Lower lobe of right lung (tissue), 2 donors: ENCODE measurements at regions not wholly inside any gene's neighbourhood (a gene's known extent, or its start where the extent isn't known, plus 50 kb on each side); places are given as distances from the start of the nearest gene placed in this dataset.

Experiments
- ATAC-seq, 2 donors: fragments of 200-7000 bp; cut with Tn5 transposase; one replicate each; pipeline ENCODE4 v1.9.1; 2020 to 2022; ENCODE audit warnings: mild to moderate bottlenecking in 2 of 2, moderate library complexity in 2 of 2
- DNase-seq: peaks from one replicate; pipeline ENCODE4 v3.0.0-alpha.2; 2020
- H3K27ac ChIP-seq: fragments of 200-600 bp; one replicate; pipeline ENCODE4 v1.8.0; 2022
- H3K27me3 ChIP-seq: fragments of 200-600 bp; one replicate; pipeline ENCODE4 v1.8.0; 2022; ENCODE audit warnings: low read depth
- H3K36me3 ChIP-seq: fragments of 200-600 bp; one replicate; pipeline ENCODE4 v1.8.0; 2022; ENCODE audit warnings: mild to moderate bottlenecking
- H3K4me1 ChIP-seq: fragments of 200-600 bp; one replicate; pipeline ENCODE4 v1.8.0; 2022
- H3K4me3 ChIP-seq: fragments of 200-600 bp; one replicate; pipeline ENCODE4 v1.8.0; 2022; ENCODE audit warnings: mild to moderate bottlenecking
- H3K9me3 ChIP-seq: fragments of 200-600 bp; one replicate; pipeline ENCODE4 v1.8.0; 2022
- intact Hi-C: fragments of 100-400 bp; cut with DNase I; formaldehyde crosslinking; loops from one replicate; pipeline ENCODE4 v1.11.0; 2022
- TF ChIP-seq, protein P1 (sequence below): fragments of 200-600 bp; IDR thresholded peaks from one replicate; pipeline ENCODE4 v1.8.0; 2022; ENCODE audit warnings: antibody characterized with exemption, mild to moderate bottlenecking
- donor health status: DM: no; HTN: yes; CAD: no; lungs with severe emphysema.

DNA sequence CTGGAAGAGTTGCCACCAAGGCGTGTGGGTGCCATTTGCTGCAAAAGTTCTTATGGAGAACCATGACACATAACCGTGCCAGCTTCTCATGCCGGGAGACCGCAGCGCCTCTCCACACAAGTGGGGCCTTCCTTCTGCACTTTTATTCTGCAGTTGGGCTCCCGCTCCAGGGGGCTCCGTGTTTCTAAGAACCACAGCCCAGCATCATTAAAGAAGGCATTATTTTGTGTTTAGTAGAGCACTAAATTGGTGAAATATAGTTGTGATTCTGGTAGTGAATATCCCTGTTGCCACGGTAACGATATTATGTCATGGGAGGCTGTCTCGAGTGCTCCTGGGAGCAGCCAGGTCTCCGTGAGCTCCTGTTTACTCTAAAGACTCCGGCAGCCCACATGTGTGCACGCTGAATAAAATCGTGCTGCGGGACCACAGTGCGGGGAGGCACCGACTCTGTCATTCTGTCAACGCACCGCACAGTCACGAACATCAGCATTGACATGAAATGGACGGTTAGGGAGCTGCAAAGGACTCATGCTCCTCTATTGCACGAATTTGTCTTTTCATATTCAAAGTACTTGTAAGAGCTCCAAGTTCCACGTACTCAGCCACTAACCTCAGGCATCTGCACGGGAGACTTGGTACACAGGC lies 68.8 kb upstream of the PITRM1 start:
- no peaks in the 10 kb centered on the region for H3K27me3 ChIP-seq
- no peak overlapping the region for H3K4me3 ChIP-seq
- no peak for ATAC-seq
- H3K4me1 ChIP-seq: peaks cover 12% of the 10 kb centered on the region
- H3K27ac ChIP-seq: no peak overlapping the region
- H3K9me3 ChIP-seq: no peaks in the 10 kb centered on the region
- H3K36me3 ChIP-seq: no peaks in the 10 kb centered on the region
- TF ChIP-seq, protein P1, sequence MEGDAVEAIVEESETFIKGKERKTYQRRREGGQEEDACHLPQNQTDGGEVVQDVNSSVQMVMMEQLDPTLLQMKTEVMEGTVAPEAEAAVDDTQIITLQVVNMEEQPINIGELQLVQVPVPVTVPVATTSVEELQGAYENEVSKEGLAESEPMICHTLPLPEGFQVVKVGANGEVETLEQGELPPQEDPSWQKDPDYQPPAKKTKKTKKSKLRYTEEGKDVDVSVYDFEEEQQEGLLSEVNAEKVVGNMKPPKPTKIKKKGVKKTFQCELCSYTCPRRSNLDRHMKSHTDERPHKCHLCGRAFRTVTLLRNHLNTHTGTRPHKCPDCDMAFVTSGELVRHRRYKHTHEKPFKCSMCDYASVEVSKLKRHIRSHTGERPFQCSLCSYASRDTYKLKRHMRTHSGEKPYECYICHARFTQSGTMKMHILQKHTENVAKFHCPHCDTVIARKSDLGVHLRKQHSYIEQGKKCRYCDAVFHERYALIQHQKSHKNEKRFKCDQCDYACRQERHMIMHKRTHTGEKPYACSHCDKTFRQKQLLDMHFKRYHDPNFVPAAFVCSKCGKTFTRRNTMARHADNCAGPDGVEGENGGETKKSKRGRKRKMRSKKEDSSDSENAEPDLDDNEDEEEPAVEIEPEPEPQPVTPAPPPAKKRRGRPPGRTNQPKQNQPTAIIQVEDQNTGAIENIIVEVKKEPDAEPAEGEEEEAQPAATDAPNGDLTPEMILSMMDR: no peak
- no peak for DNase-seq
- intact Hi-C loops: no loop called here

- TF ChIP-seq, protein P1: no peak
- H3K27ac ChIP-seq: no peak overlapping the region
- intact Hi-C loops: no loop called here
- no peaks in the 10 kb centered on the region for H3K9me3 ChIP-seq
- ATAC-seq (peak; percentile 32 to 37), DNase-seq (no peak)
- no peaks in the 10 kb centered on the region for H3K27me3 ChIP-seq
- peak overlapping the region; percentile 6 for H3K4me3 ChIP-seq
- peaks cover 12% of the 10 kb centered on the region for H3K4me1 ChIP-seq
- H3K36me3 ChIP-seq: no peaks in the 10 kb centered on the region
Measured at GRCh38 chr10:3239920-3240894, 67.6 kb upstream of the PITRM1 start.

- H3K27ac ChIP-seq: peak overlapping the region; percentile 11
Measured at GRCh38 chr10:3239066-3239919, 66.7 kb upstream of the PITRM1 start.

DNA sequence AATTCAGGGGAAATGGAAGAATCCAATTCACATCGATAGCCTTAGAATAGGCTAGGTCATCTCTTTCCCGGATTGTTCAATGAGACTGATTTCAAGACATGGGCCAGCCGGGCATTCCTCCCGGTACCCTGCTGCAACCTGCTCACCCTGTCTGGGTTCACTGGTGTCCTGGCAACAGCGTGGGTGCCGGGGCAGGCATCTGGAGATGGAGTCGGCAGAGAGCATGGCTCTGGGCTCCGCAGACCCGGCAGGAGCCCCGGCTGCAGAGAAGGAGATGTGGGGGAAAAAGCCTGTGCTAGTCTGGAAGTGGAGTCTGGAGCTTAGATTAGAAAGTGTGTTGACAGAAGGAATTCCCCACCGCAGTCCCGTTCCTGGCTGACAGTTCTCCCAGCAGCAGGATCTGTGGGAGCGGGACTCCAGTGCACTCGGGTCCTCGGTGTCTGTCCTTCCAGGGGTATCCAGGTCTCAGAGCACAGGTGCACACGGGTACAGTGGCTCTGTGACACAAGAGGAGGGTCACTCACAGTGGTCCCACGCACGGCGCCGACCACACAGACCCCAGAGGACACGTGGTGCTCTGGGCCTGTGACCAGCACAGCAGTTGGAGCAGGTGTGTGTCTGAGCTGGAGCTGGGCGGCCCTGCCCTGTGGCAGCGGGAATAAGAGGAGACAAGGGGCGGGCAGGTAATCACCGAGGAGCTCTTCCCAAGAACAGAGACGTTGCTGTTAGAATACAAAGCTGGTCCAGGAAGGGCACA lies 65.7 kb upstream of the PITRM1 start:
- no peaks in the 10 kb centered on the region for H3K36me3 ChIP-seq
- ATAC-seq (no peak), DNase-seq (no peak)
- TF ChIP-seq, protein P1: no peak
- no peaks in the 10 kb centered on the region for H3K27me3 ChIP-seq
- no peaks in the 10 kb centered on the region for H3K9me3 ChIP-seq
- H3K4me1 ChIP-seq: peaks cover 12% of the 10 kb centered on the region
- intact Hi-C loops: no loop called here
- no peak overlapping the region for H3K4me3 ChIP-seq
- no peak overlapping the region for H3K27ac ChIP-seq

More at GRCh38 chr10:3239066-3239919, 66.7 kb upstream of the PITRM1 start:
- DNase-seq: peak; percentile 79
- ATAC-seq: peak; percentile 81 to 88
- Histone ChIP-seq H3K4me3 (peak overlapping the region; percentile 6), H3K36me3 (no peaks in the 10 kb centered on the region), H3K9me3 (no peaks in the 10 kb centered on the region), H3K27me3 (no peaks in the 10 kb centered on the region), H3K4me1 (peaks cover 12% of the 10 kb centered on the region)
- TF ChIP-seq, protein P1: peak; percentile 96
- intact Hi-C loops: no loop called here
